ENCODE measurements at regions not wholly inside any gene's neighbourhood (a gene's known extent, or its start where the extent isn't known, plus 50 kb on each side); places are given as distances from the start of the nearest gene placed in this dataset.

- peaks cover 8% of the 10 kb centered on the region for H3K4me1 Mint-ChIP-seq
- TF ChIP-seq, protein P1, sequence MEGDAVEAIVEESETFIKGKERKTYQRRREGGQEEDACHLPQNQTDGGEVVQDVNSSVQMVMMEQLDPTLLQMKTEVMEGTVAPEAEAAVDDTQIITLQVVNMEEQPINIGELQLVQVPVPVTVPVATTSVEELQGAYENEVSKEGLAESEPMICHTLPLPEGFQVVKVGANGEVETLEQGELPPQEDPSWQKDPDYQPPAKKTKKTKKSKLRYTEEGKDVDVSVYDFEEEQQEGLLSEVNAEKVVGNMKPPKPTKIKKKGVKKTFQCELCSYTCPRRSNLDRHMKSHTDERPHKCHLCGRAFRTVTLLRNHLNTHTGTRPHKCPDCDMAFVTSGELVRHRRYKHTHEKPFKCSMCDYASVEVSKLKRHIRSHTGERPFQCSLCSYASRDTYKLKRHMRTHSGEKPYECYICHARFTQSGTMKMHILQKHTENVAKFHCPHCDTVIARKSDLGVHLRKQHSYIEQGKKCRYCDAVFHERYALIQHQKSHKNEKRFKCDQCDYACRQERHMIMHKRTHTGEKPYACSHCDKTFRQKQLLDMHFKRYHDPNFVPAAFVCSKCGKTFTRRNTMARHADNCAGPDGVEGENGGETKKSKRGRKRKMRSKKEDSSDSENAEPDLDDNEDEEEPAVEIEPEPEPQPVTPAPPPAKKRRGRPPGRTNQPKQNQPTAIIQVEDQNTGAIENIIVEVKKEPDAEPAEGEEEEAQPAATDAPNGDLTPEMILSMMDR (conservative IDR thresholded peaks at IDR 0.05), result no peak
- H3K27me3 Mint-ChIP-seq (ENCODE audit: low read depth), result no peaks in the 10 kb centered on the region
- peaks cover 3% of the 10 kb centered on the region for H3K9me3 Mint-ChIP-seq
- H3K36me3 Mint-ChIP-seq (ENCODE audit: low read depth), result no peaks in the 10 kb centered on the region
- H3K4me3 Mint-ChIP-seq, result no peak overlapping the region
- no peak for DNase-seq (ENCODE audit: low read depth, low spot score)
- H3K27ac Mint-ChIP-seq (ENCODE audit: unreplicated experiment), result no peak overlapping the region
Observed at GRCh38 chr11:80632156-80632555, 1191.3 kb upstream of the TENM4 start.

DNA sequence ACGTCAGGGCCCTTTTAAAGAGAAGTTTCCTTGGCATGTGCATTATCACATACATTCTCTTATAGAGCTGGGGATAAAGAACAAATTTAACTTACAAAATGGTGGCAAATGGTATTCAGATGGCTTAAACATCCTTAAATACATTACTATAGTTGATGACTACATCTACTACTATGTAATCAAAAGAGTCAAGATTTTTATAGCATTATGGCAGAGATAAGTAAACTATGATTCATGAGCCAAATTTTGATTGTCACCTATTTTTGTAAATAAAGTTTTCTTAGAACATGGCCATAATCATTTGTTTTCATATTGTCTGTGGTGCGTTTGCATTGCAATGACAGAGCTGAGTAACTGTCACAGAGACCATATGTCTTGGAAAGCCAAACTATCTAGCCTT lies 1188.6 kb upstream of the TENM4 start:
- no peak overlapping the region for H3K27ac Mint-ChIP-seq (ENCODE audit: unreplicated experiment)
- H3K4me3 Mint-ChIP-seq, result no peak overlapping the region
- DNase-seq (ENCODE audit: low read depth, low spot score), result no peak
- H3K4me1 Mint-ChIP-seq, result no peaks in the 10 kb centered on the region
- TF ChIP-seq, protein P1 (conservative IDR thresholded peaks at IDR 0.05), result no peak
- no peaks in the 10 kb centered on the region for H3K9me3 Mint-ChIP-seq
- H3K27me3 Mint-ChIP-seq (ENCODE audit: low read depth), result no peaks in the 10 kb centered on the region
- no peaks in the 10 kb centered on the region for H3K36me3 Mint-ChIP-seq (ENCODE audit: low read depth)

- no peak for DNase-seq (ENCODE audit: low read depth, low spot score)
- no peak overlapping the region for H3K27ac Mint-ChIP-seq (ENCODE audit: unreplicated experiment)
- H3K4me3 Mint-ChIP-seq, result no peak overlapping the region
- no peaks in the 10 kb centered on the region for H3K36me3 Mint-ChIP-seq (ENCODE audit: low read depth)
- no peaks in the 10 kb centered on the region for H3K4me1 Mint-ChIP-seq
- no peaks in the 10 kb centered on the region for H3K9me3 Mint-ChIP-seq
- TF ChIP-seq, protein P1 (conservative IDR thresholded peaks at IDR 0.05), result no peak
- H3K27me3 Mint-ChIP-seq (ENCODE audit: low read depth), result no peaks in the 10 kb centered on the region
Observed at GRCh38 chr11:80627364-80627763, 1186.5 kb upstream of the TENM4 start.

GRCh38 chr11:80626721-80627120 lies 1185.9 kb upstream of the TENM4 start:
- Mint-ChIP-seq H3K4me1 (no peaks in the 10 kb centered on the region), H3K4me3 (no peak overlapping the region)

DNA sequence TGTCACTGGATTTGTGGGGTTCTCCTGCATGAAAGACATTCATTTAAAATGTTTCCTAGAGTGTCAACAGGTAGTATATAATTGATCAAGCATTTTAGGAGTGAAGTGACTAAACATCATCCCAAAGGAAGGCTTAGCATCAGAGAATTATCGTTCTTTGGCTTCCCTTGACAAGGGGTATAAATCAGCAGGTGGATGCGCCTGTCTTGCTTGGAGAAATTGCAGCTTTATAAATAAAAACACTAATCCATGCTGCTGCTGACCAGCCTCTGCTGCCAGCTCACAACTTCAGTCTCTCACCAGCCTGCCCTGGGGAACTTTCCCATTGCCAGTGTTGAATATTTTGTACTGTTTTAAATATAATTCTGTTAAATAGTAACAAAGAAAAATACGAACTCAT lies 1184.7 kb upstream of the TENM4 start:
- H3K4me1 Mint-ChIP-seq, result no peaks in the 10 kb centered on the region
- DNase-seq (ENCODE audit: low read depth, low spot score), result no peak
- H3K27me3 Mint-ChIP-seq (ENCODE audit: low read depth), result no peaks in the 10 kb centered on the region
- H3K9me3 Mint-ChIP-seq, result no peaks in the 10 kb centered on the region
- TF ChIP-seq, protein P1 (conservative IDR thresholded peaks at IDR 0.05), result no peak
- H3K27ac Mint-ChIP-seq (ENCODE audit: unreplicated experiment), result no peak overlapping the region
- no peak overlapping the region for H3K4me3 Mint-ChIP-seq
- no peaks in the 10 kb centered on the region for H3K36me3 Mint-ChIP-seq (ENCODE audit: low read depth)

More at GRCh38 chr11:80626721-80627120, 1185.9 kb upstream of the TENM4 start:
- Mint-ChIP-seq H3K9me3 (no peaks in the 10 kb centered on the region), H3K36me3 (ENCODE audit: low read depth) (no peaks in the 10 kb centered on the region), H3K27ac (ENCODE audit: unreplicated experiment) (no peak overlapping the region), H3K27me3 (ENCODE audit: low read depth) (no peaks in the 10 kb centered on the region)
- TF ChIP-seq, protein P1 (conservative IDR thresholded peaks at IDR 0.05), result no peak
- no peak for DNase-seq (ENCODE audit: low read depth, low spot score)

DNA sequence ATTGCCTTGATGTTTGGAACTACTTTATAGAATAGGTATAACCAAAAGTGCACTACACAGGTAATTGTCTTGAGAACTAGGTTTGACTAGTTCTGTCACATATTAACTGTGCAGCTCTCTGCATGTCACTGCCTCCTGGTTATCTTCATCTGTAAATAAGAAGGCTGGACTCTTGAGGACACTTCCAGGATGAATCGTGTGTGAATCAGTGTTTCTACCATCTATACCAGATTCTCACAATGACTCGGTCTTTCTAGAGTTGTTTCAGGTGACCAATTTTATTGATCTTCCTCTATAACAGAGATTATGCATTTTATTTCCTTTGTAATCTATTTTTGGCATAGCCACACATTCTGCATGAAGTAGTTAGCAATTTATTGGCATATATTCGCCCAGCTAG lies 1181.0 kb upstream of the TENM4 start:
- H3K4me3 Mint-ChIP-seq, result no peak overlapping the region
- H3K9me3 Mint-ChIP-seq, result no peaks in the 10 kb centered on the region
- H3K27me3 Mint-ChIP-seq (ENCODE audit: low read depth), result no peaks in the 10 kb centered on the region
- H3K27ac Mint-ChIP-seq (ENCODE audit: unreplicated experiment), result no peak overlapping the region
- no peaks in the 10 kb centered on the region for H3K36me3 Mint-ChIP-seq (ENCODE audit: low read depth)
- no peaks in the 10 kb centered on the region for H3K4me1 Mint-ChIP-seq
- TF ChIP-seq, protein P1 (conservative IDR thresholded peaks at IDR 0.05), result no peak
- DNase-seq (ENCODE audit: low read depth, low spot score), result no peak

Measured in neural crest cell (in vitro differentiated cells).